ENCODE measurements at regions not wholly inside any gene's neighbourhood (a gene's known extent, or its start where the extent isn't known, plus 50 kb on each side); places are given as distances from the start of the nearest gene placed in this dataset.

GRCh38 chr2:71891719-71892422 is 255.8 kb downstream of the CYP26B1 start:
- no peak for DNase-seq (ENCODE audit: low read depth in 2 of 2)

- DNase-seq (ENCODE audit: low read depth in 2 of 2) = no peak
Measured at GRCh38 chr2:71891155-71891554, 256.5 kb downstream of the CYP26B1 start.

GRCh38 chr2:71889759-71890684 is 257.6 kb downstream of the CYP26B1 start:
- no peak for DNase-seq (ENCODE audit: low read depth in 2 of 2)

- no peak for DNase-seq (ENCODE audit: low read depth in 2 of 2)
Measured at GRCh38 chr2:71888751-71889445, 258.8 kb downstream of the CYP26B1 start.

- DNase-seq (ENCODE audit: low read depth in 2 of 2) = no peak
Measured at GRCh38 chr2:71887196-71887595, 260.5 kb downstream of the CYP26B1 start.

GRCh38 chr2:71886241-71886640 is 261.4 kb downstream of the CYP26B1 start:
- DNase-seq (ENCODE audit: low read depth in 2 of 2) = no peak

GRCh38 chr2:71884303-71885042 is 263.2 kb downstream of the CYP26B1 start:
- DNase-seq (ENCODE audit: low read depth in 2 of 2) = no peak

GRCh38 chr2:71882949-71883472 is 264.7 kb downstream of the CYP26B1 start:
- DNase-seq (ENCODE audit: low read depth in 2 of 2) = no peak

- DNase-seq (ENCODE audit: low read depth in 2 of 2) = no peak
Measured at GRCh38 chr2:71882236-71882946, 265.3 kb downstream of the CYP26B1 start.

GRCh38 chr2:71880846-71881610 is 266.6 kb downstream of the CYP26B1 start:
- no peak for DNase-seq (ENCODE audit: low read depth in 2 of 2)

- DNase-seq (ENCODE audit: low read depth in 2 of 2) = no peak
Measured at GRCh38 chr2:71880287-71880686, 267.4 kb downstream of the CYP26B1 start.

- no peak for DNase-seq (ENCODE audit: low read depth in 2 of 2)
Measured at GRCh38 chr2:71879509-71880184, 268.0 kb downstream of the CYP26B1 start.

- no peak for DNase-seq (ENCODE audit: low read depth in 2 of 2)
Measured at GRCh38 chr2:71878626-71879508, 268.8 kb downstream of the CYP26B1 start.

- no peak for DNase-seq (ENCODE audit: low read depth in 2 of 2)
Measured at GRCh38 chr2:71877636-71878035, 270.0 kb downstream of the CYP26B1 start.

GRCh38 chr2:71876542-71877451 is 270.9 kb downstream of the CYP26B1 start:
- DNase-seq (ENCODE audit: low read depth in 2 of 2) = no peak

GRCh38 chr2:71872466-71873051 is 275.1 kb downstream of the CYP26B1 start:
- DNase-seq (ENCODE audit: low read depth in 2 of 2) = no peak

GRCh38 chr2:71865391-71865965 is 282.2 kb downstream of the CYP26B1 start:
- no peak for DNase-seq (ENCODE audit: low read depth in 2 of 2)

Measured in stimulated activated CD8-positive, alpha-beta memory T cell treated with anti-CD3 and anti-CD28 coated beads, Interleukin-7, amount 100 ng/mL, for 1 hour (primary cell).